Transverse colon (tissue), 3 donors: ENCODE measurements at regions not wholly inside any gene's neighbourhood (a gene's known extent, or its start where the extent isn't known, plus 50 kb on each side); places are given as distances from the start of the nearest gene placed in this dataset.

Experiments used
- CTCF ChIP-seq, 5 experiments: fragments of 200-600 bp in 3 of 5; fragments of 450-650 bp in 2 of 5; sonication (generic) in 3 of 5; IDR thresholded peaks; 1 replicate in 2 of 5; 2 replicates in 3 of 5; pipeline ENCODE4 v1.5.1; 2016 to 2017; ENCODE audit warnings: antibody characterized with exemption in 5 of 5, inconsistent platforms in 3 of 5, mild to moderate bottlenecking in 2 of 5, moderate library complexity in 1 of 5
- POLR2A ChIP-seq: fragments of 450-650 bp; IDR thresholded peaks from one replicate; pipeline ENCODE4 v1.6.1; 2016; ENCODE audit warnings: antibody characterized with exemption, mild to moderate bottlenecking, moderate library complexity

GRCh38 chr4:13920901-13921300 is 293.4 kb upstream of the BOD1L1 start:
- TF ChIP-seq POLR2A (no peak), CTCF (IDR thresholded peaks at IDR 0.05) (no peak)
